ENCODE measurements at regions not wholly inside any gene's neighbourhood (a gene's known extent, or its start where the extent isn't known, plus 50 kb on each side); places are given as distances from the start of the nearest gene placed in this dataset.

DNA sequence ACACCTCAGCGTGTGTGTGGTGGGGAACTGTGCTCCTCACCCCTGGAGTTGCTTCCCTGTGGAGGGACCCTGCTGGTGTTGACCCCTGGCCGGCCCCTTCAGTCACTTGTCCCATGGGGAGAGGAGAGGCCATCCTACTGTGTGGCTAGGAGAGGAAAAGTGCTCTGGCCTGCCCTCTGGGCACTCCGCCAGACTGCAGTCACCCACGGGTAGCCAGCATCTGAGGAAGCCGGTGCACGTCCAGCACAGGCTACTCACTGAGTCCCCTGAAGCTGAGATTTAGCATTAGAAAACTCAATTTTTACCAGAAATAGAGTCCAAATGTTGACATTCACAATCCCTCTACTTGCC is 211.5 kb upstream of the RAB6C start:
- BruUV-seq (replicated peaks): no TSS peak

DNA sequence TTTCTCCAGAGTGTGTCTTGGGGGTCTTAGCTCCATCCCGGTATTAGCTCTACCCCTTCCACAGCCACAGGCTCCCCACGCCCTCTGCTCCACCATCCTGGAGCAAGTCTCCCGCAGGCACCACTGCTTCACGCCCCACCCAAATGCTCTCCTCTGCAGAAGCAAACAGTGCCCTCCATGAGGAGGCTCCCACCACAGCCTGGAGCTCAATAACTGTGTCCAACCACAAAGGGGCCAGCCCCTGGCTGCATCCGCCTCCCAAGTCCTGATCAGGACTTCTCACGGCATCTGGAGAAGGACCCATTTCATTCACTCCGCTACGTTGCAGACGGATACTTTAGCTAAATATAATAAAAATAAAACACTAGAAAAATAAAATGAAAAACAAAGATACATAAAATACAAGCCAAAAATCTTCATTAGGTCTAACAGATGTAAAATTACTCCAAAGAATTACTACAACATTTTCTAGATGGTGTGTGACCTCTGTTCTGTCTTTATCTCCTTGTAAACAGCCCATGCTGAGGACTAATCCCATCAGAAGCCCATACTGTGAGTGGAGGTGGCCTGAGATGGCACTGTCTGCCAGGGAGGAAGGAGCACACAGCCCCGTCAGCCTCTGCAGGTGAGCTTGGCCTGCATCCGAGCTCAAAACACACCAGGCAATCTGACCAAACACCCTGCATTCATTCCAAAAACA is 210.8 kb upstream of the RAB6C start:
- Histone ChIP-seq H3K36me3 (ENCODE audit: control insufficient read depth, insufficient read depth, low read length) (no peaks in the 10 kb centered on the region), H3K9me3 (no peaks in the 10 kb centered on the region), H3K4me1 (no peaks in the 10 kb centered on the region), H3K27me3 (replicated peaks; ENCODE audit: control insufficient read depth, insufficient read depth, low read length) (no peaks in the 10 kb centered on the region), H3K4me3 (ENCODE audit: low read depth, low read length) (no peak overlapping the region)
- DNase-seq: no peak
- Mint-ChIP-seq H3K4me3 (ENCODE audit: unreplicated experiment) (no peak overlapping the region), H3K27me3 (ENCODE audit: insufficient read depth, unreplicated experiment) (peaks cover 13% of the 10 kb centered on the region), H3K4me1 (ENCODE audit: low read depth, unreplicated experiment) (no peaks in the 10 kb centered on the region), H3K9me3 (ENCODE audit: unreplicated experiment) (no peaks in the 10 kb centered on the region), H3K36me3 (ENCODE audit: insufficient read depth, unreplicated experiment) (no peaks in the 10 kb centered on the region), H3K27ac (ENCODE audit: unreplicated experiment) (no peak overlapping the region)
- ChIA-PET CTCF (no interaction called here), POLR2A (no interaction called here)
- BruUV-seq (replicated peaks): no TSS peak
- TF ChIP-seq, protein P1, sequence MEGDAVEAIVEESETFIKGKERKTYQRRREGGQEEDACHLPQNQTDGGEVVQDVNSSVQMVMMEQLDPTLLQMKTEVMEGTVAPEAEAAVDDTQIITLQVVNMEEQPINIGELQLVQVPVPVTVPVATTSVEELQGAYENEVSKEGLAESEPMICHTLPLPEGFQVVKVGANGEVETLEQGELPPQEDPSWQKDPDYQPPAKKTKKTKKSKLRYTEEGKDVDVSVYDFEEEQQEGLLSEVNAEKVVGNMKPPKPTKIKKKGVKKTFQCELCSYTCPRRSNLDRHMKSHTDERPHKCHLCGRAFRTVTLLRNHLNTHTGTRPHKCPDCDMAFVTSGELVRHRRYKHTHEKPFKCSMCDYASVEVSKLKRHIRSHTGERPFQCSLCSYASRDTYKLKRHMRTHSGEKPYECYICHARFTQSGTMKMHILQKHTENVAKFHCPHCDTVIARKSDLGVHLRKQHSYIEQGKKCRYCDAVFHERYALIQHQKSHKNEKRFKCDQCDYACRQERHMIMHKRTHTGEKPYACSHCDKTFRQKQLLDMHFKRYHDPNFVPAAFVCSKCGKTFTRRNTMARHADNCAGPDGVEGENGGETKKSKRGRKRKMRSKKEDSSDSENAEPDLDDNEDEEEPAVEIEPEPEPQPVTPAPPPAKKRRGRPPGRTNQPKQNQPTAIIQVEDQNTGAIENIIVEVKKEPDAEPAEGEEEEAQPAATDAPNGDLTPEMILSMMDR (IDR thresholded peaks at IDR 0.05; ENCODE audit: insufficient read depth in 1 of 2, low read depth in 1 of 2, low read length in 1 of 2, severe bottlenecking in 1 of 2, unreplicated experiment in 1 of 2): no peak
- intact Hi-C loops (cut with micrococcal nuclease; ENCODE audit: unreplicated experiment): no loop called here

More for the DNA sequence above, 211.5 kb upstream of the RAB6C start:
- no peak overlapping the region for H3K27ac Mint-ChIP-seq (ENCODE audit: unreplicated experiment)
- CTCF ChIA-PET: no interaction called here
- Histone ChIP-seq H3K4me1 (no peaks in the 10 kb centered on the region), H3K36me3 (ENCODE audit: control insufficient read depth, insufficient read depth, low read length) (no peaks in the 10 kb centered on the region), H3K27me3 (replicated peaks; ENCODE audit: control insufficient read depth, insufficient read depth, low read length) (no peaks in the 10 kb centered on the region), H3K4me3 (ENCODE audit: low read depth, low read length) (no peak overlapping the region), H3K9me3 (no peaks in the 10 kb centered on the region)
- POLR2A ChIA-PET: no interaction called here
- no peak overlapping the region for H3K4me3 Mint-ChIP-seq (ENCODE audit: unreplicated experiment)
- H3K36me3 Mint-ChIP-seq (ENCODE audit: insufficient read depth, unreplicated experiment): no peaks in the 10 kb centered on the region
- intact Hi-C loops (cut with micrococcal nuclease; ENCODE audit: unreplicated experiment): no loop called here
- no peaks in the 10 kb centered on the region for H3K9me3 Mint-ChIP-seq (ENCODE audit: unreplicated experiment)
- TF ChIP-seq, protein P1 (IDR thresholded peaks at IDR 0.05; ENCODE audit: insufficient read depth in 1 of 2, low read depth in 1 of 2, low read length in 1 of 2, severe bottlenecking in 1 of 2, unreplicated experiment in 1 of 2): no peak
- H3K27me3 Mint-ChIP-seq (ENCODE audit: insufficient read depth, unreplicated experiment): peaks cover 13% of the 10 kb centered on the region
- DNase-seq: no peak
- H3K4me1 Mint-ChIP-seq (ENCODE audit: low read depth, unreplicated experiment): no peaks in the 10 kb centered on the region

DNA sequence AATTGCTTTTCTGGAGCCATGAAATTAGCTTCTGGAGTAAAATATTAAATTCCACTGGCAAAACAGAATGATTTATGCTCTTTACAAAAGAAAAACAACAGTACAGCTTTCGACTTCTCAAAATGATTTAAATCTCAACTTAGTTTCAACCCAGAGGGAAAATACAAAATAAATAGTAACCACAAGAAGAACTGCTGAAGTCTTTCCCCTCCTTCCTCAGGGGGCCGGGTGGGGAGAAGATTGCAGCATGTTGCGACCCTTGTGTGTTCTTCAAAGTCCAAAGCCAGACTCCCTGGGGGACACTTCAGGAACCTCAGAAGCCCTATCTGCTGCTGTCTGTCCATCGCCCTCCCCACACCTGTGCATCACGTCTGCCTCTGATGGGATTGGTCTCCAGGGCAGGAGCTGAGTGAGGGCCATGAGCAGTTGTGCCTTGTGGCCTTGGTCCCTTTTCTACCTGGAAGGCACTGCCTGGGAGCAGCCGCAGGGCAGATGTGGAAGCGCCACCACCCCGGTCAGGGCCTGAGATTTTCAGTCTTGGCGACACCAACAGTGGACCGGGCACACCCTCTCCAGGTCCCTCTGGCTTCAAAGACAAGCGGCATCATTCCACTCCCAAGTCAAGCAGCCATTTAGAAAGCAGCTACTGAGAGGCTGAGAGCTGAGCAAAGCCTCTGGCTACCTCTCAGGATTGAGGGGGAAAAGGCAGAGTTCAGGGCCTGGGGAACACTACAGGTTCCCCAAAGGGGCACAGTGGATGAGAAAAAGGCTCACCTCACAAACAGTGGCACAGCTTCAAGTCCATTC is 210.1 kb upstream of the RAB6C start:
- H3K36me3 Mint-ChIP-seq (ENCODE audit: insufficient read depth, unreplicated experiment): no peaks in the 10 kb centered on the region
- no peaks in the 10 kb centered on the region for H3K9me3 ChIP-seq
- TF ChIP-seq, protein P1 (IDR thresholded peaks at IDR 0.05; ENCODE audit: insufficient read depth in 1 of 2, low read depth in 1 of 2, low read length in 1 of 2, severe bottlenecking in 1 of 2, unreplicated experiment in 1 of 2): no peak
- H3K4me3 ChIP-seq (ENCODE audit: low read depth, low read length): no peak overlapping the region
- intact Hi-C loops (cut with micrococcal nuclease; ENCODE audit: unreplicated experiment): no loop called here
- H3K27me3 Mint-ChIP-seq (ENCODE audit: insufficient read depth, unreplicated experiment): peaks cover 13% of the 10 kb centered on the region
- no TSS peak for BruUV-seq (replicated peaks)
- H3K27me3 ChIP-seq (replicated peaks; ENCODE audit: control insufficient read depth, insufficient read depth, low read length): no peaks in the 10 kb centered on the region
- no peak overlapping the region for H3K27ac Mint-ChIP-seq (ENCODE audit: unreplicated experiment)
- ChIA-PET POLR2A (no interaction called here), CTCF (no interaction called here)
- H3K9me3 Mint-ChIP-seq (ENCODE audit: unreplicated experiment): no peaks in the 10 kb centered on the region
- no peak for DNase-seq
- no peaks in the 10 kb centered on the region for H3K4me1 ChIP-seq
- H3K4me1 Mint-ChIP-seq (ENCODE audit: low read depth, unreplicated experiment): no peaks in the 10 kb centered on the region
- no peaks in the 10 kb centered on the region for H3K36me3 ChIP-seq (ENCODE audit: control insufficient read depth, insufficient read depth, low read length)
- H3K4me3 Mint-ChIP-seq (ENCODE audit: unreplicated experiment): no peak overlapping the region

All from Caco-2 (cell line).